ENCODE measurements at regions not wholly inside any gene's neighbourhood (a gene's known extent, or its start where the extent isn't known, plus 50 kb on each side); places are given as distances from the start of the nearest gene placed in this dataset.

- TF ChIP-seq, protein P1, sequence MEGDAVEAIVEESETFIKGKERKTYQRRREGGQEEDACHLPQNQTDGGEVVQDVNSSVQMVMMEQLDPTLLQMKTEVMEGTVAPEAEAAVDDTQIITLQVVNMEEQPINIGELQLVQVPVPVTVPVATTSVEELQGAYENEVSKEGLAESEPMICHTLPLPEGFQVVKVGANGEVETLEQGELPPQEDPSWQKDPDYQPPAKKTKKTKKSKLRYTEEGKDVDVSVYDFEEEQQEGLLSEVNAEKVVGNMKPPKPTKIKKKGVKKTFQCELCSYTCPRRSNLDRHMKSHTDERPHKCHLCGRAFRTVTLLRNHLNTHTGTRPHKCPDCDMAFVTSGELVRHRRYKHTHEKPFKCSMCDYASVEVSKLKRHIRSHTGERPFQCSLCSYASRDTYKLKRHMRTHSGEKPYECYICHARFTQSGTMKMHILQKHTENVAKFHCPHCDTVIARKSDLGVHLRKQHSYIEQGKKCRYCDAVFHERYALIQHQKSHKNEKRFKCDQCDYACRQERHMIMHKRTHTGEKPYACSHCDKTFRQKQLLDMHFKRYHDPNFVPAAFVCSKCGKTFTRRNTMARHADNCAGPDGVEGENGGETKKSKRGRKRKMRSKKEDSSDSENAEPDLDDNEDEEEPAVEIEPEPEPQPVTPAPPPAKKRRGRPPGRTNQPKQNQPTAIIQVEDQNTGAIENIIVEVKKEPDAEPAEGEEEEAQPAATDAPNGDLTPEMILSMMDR (IDR thresholded peaks at IDR 0.05; ENCODE audit: insufficient read depth, low read length, missing control alignments), result no peak
- no peak for DNase-seq (ENCODE audit: low read depth, low spot score)
- CTCF ChIA-PET, result interaction anchor here (0.6 kb wide), 1 partner anchor 143 kb away, joined by 3 read pairs; no protein-coding TSS in a partner anchor
- no peak overlapping the region for H3K4me3 ChIP-seq (ENCODE audit: low read depth, low read length)
- POLR2A ChIA-PET, result no interaction called here
Observed at GRCh38 chr3:178458313-178459037, 77.8 kb upstream of the KCNMB2 start.

GRCh38 chr3:178459038-178459410, 77.2 kb upstream of the KCNMB2 start:
- no peak overlapping the region for H3K4me3 ChIP-seq (ENCODE audit: low read depth, low read length)
- CTCF ChIA-PET, result interaction anchor here (0.6 kb wide), 1 partner anchor 143 kb away, joined by 3 read pairs; no protein-coding TSS in a partner anchor
- TF ChIP-seq, protein P1 (IDR thresholded peaks at IDR 0.05; ENCODE audit: insufficient read depth, low read length, missing control alignments), result no peak
- POLR2A ChIA-PET, result no interaction called here
- no peak for DNase-seq (ENCODE audit: low read depth, low spot score)

- no peak overlapping the region for H3K4me3 ChIP-seq (ENCODE audit: low read depth, low read length)
- ChIA-PET POLR2A (no interaction called here), CTCF (no interaction called here)
- TF ChIP-seq, protein P1 (IDR thresholded peaks at IDR 0.05; ENCODE audit: insufficient read depth, low read length, missing control alignments), result no peak
- DNase-seq (ENCODE audit: low read depth, low spot score), result no peak
Observed at GRCh38 chr3:178465260-178466180, 70.7 kb upstream of the KCNMB2 start.

DNA sequence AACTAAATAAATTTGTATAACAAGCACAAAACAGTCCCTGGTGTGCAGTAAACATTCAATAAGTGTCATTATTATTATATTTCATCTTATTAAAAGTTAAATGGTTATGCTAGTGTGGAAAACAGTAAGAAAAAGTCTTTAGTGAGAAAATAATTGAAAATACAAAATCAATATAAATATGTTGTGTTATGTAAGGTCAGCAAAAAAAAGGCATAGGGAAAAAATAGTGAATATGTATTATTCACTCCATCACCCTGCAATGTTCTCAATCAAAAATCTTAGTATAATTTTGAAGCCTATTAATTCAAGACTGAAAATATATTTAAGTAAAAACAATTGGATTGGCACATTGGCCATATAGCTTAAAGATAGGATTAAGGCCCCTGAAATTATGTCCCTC, 63.3 kb upstream of the KCNMB2 start:
- ChIA-PET POLR2A (no interaction called here), CTCF (no interaction called here)
- DNase-seq (ENCODE audit: low read depth, low spot score), result no peak
- TF ChIP-seq, protein P1 (IDR thresholded peaks at IDR 0.05; ENCODE audit: insufficient read depth, low read length, missing control alignments), result no peak
- H3K4me3 ChIP-seq (ENCODE audit: low read depth, low read length), result no peak overlapping the region

GRCh38 chr3:178474526-178474925, 61.7 kb upstream of the KCNMB2 start:
- DNase-seq (ENCODE audit: low read depth, low spot score), result no peak
- ChIA-PET POLR2A (no interaction called here), CTCF (no interaction called here)
- TF ChIP-seq, protein P1 (IDR thresholded peaks at IDR 0.05; ENCODE audit: insufficient read depth, low read length, missing control alignments), result no peak
- H3K4me3 ChIP-seq (ENCODE audit: low read depth, low read length), result no peak overlapping the region

DNA sequence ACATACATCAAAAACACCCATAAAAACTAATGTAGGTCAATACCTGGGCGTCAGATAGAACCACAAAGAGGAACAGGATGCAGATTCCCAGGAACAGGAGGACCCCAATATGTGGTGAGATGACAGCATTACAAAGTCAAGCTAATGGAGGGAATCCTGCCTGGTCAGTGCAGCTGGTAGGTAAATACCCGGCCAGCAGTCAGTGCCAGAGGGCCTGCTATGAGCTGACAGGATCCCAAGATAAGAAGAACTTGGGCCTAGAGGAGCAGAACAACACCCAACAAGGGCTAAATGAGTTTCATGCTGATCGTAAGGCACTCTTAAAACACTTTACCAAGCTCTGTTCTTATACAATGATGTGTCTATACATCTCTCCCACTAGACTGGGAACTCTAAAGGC, 61.2 kb upstream of the KCNMB2 start:
- no peak for DNase-seq (ENCODE audit: low read depth, low spot score)
- ChIA-PET CTCF (no interaction called here), POLR2A (no interaction called here)
- H3K4me3 ChIP-seq (ENCODE audit: low read depth, low read length), result no peak overlapping the region
- TF ChIP-seq, protein P1 (IDR thresholded peaks at IDR 0.05; ENCODE audit: insufficient read depth, low read length, missing control alignments), result no peak

All from AG04449 (cell line).